GM06990 (cell line): ENCODE measurements at regions not wholly inside any gene's neighbourhood (a gene's known extent, or its start where the extent isn't known, plus 50 kb on each side); places are given as distances from the start of the nearest gene placed in this dataset.

ENCODE experiments used
- DNase-seq: peaks from one replicate; pipeline ENCODE4 v3.0.0-alpha.2; 2011; ENCODE audit not compliant: insufficient read length; ENCODE audit errors: extremely low read depth
- H3K27me3 ChIP-seq: replicated peaks from 2 replicates; pipeline ENCODE4 v1.6.0; 2011; ENCODE audit warnings: low read length; ENCODE audit not compliant: control insufficient read depth, insufficient read depth
- H3K36me3 ChIP-seq: 2 replicates; pipeline ENCODE4 v1.5.1; 2011; ENCODE audit warnings: low read length; ENCODE audit not compliant: control insufficient read depth, insufficient read depth
- H3K4me3 ChIP-seq: replicated peaks from 2 replicates; pipeline ENCODE4 v1.5.1; 2011; ENCODE audit warnings: low read depth, mild to moderate bottlenecking, control low read depth, low read length
- TF ChIP-seq, protein P1 (sequence below): IDR thresholded peaks from 2 replicates; pipeline ENCODE4 v1.5.1; 2011; ENCODE audit warnings: low read length, control low read depth, mild to moderate bottlenecking, inconsistent platforms; ENCODE audit not compliant: insufficient read depth, poor library complexity, severe bottlenecking

- Histone ChIP-seq H3K36me3 (no peaks in the 10 kb centered on the region), H3K27me3 (no peaks in the 10 kb centered on the region), H3K4me3 (no peak overlapping the region)
- TF ChIP-seq, protein P1, sequence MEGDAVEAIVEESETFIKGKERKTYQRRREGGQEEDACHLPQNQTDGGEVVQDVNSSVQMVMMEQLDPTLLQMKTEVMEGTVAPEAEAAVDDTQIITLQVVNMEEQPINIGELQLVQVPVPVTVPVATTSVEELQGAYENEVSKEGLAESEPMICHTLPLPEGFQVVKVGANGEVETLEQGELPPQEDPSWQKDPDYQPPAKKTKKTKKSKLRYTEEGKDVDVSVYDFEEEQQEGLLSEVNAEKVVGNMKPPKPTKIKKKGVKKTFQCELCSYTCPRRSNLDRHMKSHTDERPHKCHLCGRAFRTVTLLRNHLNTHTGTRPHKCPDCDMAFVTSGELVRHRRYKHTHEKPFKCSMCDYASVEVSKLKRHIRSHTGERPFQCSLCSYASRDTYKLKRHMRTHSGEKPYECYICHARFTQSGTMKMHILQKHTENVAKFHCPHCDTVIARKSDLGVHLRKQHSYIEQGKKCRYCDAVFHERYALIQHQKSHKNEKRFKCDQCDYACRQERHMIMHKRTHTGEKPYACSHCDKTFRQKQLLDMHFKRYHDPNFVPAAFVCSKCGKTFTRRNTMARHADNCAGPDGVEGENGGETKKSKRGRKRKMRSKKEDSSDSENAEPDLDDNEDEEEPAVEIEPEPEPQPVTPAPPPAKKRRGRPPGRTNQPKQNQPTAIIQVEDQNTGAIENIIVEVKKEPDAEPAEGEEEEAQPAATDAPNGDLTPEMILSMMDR: no peak
- DNase-seq: no peak
Measured at GRCh38 chr1:191662051-191662450, 496.2 kb upstream of the RGS18 start.

GRCh38 chr1:191662746-191663145 is 495.5 kb upstream of the RGS18 start:
- TF ChIP-seq, protein P1: no peak
- no peaks in the 10 kb centered on the region for H3K36me3 ChIP-seq
- no peaks in the 10 kb centered on the region for H3K27me3 ChIP-seq
- no peak overlapping the region for H3K4me3 ChIP-seq
- no peak for DNase-seq

DNA sequence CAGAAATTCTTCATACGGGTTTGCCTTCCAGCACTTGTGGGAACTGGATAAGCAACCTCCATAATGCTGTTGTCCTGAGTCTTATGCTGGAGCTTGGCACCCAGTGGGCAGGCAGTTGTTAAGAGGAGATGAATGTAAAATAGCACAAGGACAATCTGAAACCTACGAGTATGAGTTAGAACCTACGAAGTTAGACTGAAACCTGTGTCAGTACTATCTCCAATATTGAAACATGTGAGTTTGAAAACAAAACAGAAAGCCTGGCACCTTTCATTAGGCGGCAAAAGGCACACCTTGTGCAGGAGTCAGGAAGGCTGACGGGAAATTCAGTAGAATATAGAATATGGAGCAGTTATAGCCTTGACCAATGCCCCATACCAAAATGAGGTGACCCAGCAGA is 489.7 kb upstream of the RGS18 start:
- H3K27me3 ChIP-seq: no peaks in the 10 kb centered on the region
- no peak for DNase-seq
- TF ChIP-seq, protein P1: no peak
- H3K36me3 ChIP-seq: no peaks in the 10 kb centered on the region
- no peak overlapping the region for H3K4me3 ChIP-seq

- Histone ChIP-seq H3K4me3 (no peak overlapping the region), H3K27me3 (no peaks in the 10 kb centered on the region), H3K36me3 (no peaks in the 10 kb centered on the region)
- DNase-seq: no peak
- TF ChIP-seq, protein P1: no peak
Measured at GRCh38 chr1:191669629-191670028, 488.6 kb upstream of the RGS18 start.

DNA sequence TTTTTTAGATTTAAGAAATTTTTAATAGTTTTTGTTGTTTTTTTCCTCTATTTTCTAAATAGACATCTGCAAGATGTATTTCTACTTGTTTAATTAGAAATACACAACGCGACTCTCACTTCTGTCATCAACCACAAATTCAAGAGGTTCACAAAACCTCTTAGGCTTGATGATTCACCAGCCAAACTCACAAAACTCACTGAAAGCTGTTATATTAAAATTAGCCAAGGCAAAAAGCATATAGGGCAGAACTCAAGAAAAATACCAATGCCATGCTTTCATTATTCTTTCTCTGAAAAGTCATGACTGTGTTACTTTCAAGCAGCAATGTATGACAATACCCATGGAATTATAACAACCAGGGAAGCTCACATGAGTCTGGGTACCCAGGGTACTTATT is 487.0 kb upstream of the RGS18 start:
- no peak for DNase-seq
- TF ChIP-seq, protein P1: no peak

DNA sequence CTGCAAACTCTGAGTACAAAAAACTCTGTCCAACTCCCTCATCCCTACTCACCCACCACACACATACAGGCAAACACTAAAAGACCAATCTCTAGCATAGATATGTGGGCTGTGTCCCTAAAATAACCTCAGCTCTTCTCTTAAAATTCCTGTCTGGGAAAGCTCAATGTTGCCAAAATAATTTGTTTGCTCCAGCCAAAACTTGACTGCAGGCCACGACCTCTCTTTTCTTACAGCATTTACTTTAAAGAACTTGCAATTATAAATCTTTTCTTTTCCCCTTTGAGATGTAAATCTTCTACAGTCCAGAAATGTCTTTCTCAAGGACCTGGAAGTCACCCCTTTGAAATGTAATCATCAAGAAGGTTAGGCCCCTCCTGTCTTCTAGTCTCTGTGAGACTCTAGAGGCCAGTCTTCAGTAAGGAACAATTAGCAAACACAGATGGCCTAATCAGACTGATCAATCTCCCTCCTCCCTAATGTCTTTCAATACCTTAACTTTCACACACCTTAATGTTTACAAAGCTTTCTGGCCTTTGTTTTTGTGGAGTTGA is 483.6 kb upstream of the RGS18 start:
- TF ChIP-seq, protein P1: no peak
- Histone ChIP-seq H3K4me3 (no peak overlapping the region), H3K36me3 (no peaks in the 10 kb centered on the region), H3K27me3 (no peaks in the 10 kb centered on the region)
- no peak for DNase-seq

More for the DNA sequence above, 487.0 kb upstream of the RGS18 start:
- Histone ChIP-seq H3K36me3 (no peaks in the 10 kb centered on the region), H3K27me3 (no peaks in the 10 kb centered on the region), H3K4me3 (no peak overlapping the region)
